GM19397 (cell line): ENCODE measurements at regions not wholly inside any gene's neighbourhood (a gene's known extent, or its start where the extent isn't known, plus 50 kb on each side); places are given as distances from the start of the nearest gene placed in this dataset.

Experiments used
- ATAC-seq: cut with Tn5 transposase; IDR thresholded peaks from one replicate; pipeline ENCODE4 v1.9.1; 2021; ENCODE audit warnings: mild to moderate bottlenecking, moderate library complexity; ENCODE audit not compliant: unreplicated experiment

- no peak for ATAC-seq
Observed at GRCh38 chr4:181582595-181582994, 660.6 kb upstream of the TENM3 start.

DNA sequence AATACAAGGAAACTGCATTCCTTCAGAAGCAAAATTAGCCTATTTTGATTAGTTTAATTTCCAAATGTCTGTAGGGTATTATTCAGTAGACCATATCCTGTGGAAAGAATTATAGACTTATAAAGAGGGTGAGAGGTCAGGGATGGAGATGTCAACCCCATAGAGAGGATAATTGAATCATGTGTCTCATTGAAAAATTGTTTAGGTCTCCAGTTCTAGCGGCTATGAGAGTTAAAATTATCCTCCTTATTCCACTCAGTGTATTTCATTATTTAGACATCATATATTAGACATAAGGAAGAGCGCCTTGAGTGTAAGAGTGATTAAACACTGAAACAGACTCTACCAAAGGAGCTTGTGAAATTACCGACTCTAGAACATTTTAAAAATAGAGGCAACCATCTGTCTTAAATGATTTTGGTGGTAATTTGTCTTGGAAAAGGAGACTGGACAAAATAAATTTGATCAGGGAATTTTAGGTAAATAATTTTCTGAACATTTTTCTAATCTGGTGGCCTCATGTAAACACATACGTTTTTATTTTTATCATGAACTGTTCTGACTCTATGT lies 654.4 kb upstream of the TENM3 start:
- no peak for ATAC-seq

DNA sequence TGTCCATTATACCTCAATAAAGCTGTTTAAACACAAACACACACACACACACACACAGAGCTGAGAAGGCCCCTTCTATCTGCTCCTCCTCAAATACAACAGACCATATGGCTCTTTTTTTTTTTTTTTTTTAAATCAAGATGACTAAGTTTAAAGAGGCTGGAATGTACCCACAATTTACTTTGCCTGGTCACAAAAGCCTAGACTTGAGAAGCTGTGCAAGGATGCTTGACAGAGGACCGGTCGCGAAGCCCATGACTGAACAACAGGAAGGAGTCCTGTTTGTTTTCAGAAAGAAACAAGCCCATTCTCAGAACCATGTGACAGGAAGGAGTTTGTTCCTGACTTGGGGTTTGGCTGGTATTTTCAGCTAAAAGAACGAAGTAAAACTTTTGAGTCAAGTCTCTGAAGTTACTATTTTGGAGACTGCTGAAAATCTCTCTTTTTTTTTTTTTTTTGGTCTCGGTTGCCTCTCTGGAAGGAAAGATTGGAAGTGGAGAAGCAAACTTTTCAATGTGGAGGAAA lies 650.9 kb upstream of the TENM3 start:
- no peak for ATAC-seq

- no peak for ATAC-seq
Observed at GRCh38 chr4:181593703-181594102, 649.5 kb upstream of the TENM3 start.

- no peak for ATAC-seq
Observed at GRCh38 chr4:181594188-181594587, 649.0 kb upstream of the TENM3 start.

GRCh38 chr4:181595716-181596115 lies 647.5 kb upstream of the TENM3 start:
- ATAC-seq = no peak

DNA sequence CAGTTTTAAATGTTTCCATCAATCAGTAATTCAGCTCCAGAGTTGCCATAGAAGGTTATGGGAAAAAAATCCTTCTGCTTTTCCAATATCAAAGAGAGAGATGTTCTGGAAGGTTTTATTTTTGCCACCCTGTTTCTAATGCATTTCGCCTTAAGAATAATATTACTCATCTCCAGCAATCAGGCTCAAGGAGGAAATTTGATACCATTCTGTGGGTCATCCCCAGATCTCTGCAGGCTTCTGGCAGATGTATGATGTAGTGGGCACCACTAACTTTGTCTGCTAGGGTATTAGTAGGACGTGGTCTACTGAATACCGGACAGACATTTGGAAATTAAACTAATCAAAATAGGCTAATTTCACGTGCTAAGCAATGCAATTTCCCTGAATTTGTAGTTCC lies 645.4 kb upstream of the TENM3 start:
- ATAC-seq = no peak

DNA sequence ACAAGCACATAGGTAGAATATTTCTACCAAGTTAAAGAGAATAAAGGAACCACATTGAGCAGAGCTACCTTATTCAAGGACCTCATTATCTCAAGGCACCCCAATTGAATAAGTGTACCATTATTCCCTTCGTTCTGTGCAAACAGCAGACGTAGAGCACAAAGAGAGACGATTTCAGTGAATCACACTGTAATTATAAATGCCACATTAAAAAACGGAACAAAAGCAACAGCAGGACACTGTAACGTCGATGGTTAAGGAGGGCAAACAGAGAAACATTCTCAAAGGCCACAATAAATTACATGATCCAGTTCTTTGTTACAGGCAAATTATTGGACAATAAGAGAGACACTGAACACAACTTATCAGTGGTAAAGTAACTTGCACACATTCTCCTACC lies 644.1 kb upstream of the TENM3 start:
- ATAC-seq = no peak

DNA sequence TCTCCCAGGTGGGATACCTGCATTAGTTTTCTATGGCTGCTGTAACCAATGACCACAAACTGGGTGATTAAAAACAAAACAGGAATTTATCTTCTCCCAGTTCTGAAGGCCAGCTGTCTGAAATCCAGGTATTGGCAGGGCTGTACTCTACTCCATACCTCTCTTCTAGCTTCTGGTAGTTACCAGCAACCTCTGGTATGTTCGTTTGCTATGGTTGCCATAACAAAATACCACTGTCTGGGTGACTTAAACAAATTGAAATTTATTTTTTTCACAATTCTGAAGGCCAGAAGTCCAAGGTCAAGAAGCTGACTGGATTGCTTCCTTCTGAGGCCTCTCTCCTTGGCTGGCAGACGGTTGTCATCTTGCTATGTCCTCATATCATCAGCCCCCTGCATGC lies 642.1 kb upstream of the TENM3 start:
- ATAC-seq = no peak

DNA sequence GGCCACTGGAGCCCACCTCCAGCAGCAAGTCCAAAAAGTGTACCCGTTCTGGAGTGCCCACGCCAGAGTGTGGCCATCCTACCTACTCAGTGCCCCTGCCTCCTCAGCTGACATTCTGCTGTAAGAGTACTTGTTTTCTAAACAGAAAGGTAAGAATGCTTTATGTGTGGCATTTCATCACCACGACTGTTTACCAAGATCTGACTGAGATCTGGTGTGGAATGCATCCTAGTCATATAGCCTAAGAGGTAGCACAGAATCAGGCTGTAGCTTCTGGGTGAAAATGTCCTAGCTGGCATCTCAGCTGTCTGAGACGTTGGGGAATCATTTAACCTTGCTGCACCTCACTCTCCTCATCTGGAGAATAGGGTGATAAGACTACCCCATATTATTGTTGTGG lies 638.7 kb upstream of the TENM3 start:
- ATAC-seq = no peak

GRCh38 chr4:181606300-181606699 lies 636.9 kb upstream of the TENM3 start:
- no peak for ATAC-seq

DNA sequence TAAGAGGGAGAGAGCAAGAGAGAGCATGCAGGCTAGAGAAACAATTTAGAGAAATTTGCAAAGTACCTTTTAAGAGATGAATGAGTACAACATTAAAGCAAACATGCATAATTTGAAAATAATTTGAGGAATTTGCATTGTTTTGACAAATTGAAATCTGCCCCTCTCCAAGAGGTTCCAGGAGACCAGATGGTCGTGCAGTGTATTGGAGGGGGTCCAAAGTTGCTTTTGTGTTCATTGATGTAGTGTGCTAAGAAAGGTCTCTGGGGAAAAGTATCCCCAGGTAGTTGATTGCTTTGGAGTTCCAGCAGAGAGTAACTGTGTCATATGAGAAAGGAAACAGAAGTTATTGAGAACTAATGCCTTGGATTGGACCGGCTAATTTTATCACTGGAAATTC lies 635.0 kb upstream of the TENM3 start:
- ATAC-seq = no peak

DNA sequence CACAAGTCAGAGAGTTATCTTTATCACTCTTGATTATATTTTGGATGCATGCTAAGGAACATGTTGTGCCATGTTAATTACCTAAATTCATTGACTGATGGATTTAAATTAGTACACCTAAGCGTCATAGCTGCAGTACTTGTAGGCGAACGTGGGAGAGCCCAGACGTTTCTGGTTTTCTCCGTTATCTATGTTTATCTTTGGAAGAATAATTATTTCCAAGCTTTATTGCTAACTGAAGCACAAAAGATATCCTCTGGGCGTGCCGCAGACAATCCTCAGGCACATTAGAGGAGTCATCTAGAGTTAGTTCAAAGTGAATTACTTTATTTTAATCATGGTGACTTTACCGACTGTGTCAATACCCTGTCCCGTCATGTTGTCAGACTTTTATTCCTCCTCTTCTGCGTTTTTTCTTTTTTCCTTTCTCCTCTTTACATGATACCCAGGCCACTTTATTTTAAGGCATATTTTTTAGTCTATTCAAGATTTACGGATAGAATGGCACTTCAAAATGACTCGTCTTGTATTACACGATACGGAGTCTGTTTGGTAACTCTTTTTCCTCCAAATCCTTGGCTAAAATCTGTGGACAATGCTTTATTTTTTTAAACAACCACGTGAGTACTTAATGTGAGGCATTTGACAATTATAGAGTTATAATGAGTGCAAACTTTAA lies 632.0 kb upstream of the TENM3 start:
- ATAC-seq = no peak

DNA sequence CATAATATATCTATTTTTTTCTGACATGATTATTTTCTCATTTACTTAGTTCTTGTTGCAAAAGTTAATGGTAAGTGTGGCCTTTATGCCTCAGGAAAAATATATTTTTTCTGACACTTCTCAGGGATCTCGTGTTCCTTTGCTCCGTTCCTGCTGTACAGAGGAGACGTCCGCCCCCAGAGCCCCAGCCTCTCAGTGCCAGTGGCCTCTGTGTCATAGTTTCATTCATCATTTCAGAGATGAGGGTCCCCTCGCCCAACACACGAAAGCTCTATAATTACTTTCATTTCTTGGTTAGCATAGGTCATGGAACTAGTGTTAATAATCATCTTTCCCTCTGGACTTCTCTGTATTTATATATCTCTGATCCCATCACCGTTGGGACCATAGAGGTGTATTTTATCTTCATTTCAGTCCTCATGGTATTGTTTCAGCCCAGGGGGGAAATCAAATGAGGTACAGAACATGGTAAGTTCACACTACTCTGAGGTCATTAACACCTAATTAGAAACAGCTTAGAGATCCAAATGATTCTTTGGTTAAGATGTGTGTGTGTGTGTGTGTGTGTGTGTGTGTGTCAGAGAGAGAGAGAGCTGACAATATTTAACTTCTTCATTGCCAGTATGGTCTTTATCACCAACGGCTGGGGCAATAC lies 631.1 kb upstream of the TENM3 start:
- no peak for ATAC-seq

GRCh38 chr4:181613200-181613599 lies 630.0 kb upstream of the TENM3 start:
- ATAC-seq = no peak

DNA sequence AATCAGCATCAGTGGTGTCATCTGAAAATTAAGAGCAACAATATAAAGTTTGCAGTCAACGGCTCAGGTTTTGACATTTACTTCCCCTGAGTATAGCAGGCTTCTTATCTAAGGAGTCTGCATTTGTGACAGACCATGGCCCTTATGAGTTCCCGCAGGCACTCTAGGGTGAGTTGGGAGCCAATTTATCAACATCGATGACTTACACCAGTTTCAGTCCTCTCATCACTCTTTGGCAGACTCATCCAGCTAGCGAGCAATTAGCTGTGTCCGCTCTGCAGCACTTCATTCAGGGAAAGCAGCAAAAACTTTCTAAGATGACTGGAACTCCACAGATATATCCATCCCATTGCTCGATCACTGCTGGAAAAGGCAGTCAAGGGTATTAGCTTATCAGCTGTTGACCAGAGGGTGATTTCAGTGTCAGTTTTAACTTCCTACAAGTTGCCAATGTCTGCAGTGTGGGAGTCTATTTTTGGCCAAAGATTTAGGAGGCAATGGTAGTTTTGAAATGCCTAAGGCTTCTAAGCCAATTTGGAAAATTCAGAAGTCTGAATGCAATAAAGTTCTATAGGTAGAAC lies 625.1 kb upstream of the TENM3 start:
- no peak for ATAC-seq

- ATAC-seq = no peak
Observed at GRCh38 chr4:181618896-181619295, 624.3 kb upstream of the TENM3 start.

DNA sequence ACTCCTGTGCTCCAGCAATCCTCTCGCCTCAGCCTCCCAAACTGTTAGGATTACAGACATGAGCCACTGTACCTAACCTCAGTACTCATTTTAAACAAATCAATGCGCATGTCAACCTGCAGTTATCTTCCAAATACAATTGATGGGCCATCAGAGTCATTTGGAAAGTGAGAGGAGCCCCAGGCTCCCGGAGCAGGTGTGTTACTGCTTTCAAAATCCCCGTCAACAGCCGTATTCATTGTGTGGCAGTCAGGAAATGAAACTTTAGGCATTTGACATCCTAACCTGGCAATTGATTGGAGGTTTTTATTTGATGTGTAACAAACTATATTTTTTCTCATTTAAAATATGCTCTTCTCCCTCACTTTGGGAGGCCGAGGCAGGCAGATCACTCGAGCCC lies 623.6 kb upstream of the TENM3 start:
- ATAC-seq = no peak

- no peak for ATAC-seq
Observed at GRCh38 chr4:181637186-181638105, 605.8 kb upstream of the TENM3 start.

- no peak for ATAC-seq
Observed at GRCh38 chr4:181643466-181643865, 599.7 kb upstream of the TENM3 start.

DNA sequence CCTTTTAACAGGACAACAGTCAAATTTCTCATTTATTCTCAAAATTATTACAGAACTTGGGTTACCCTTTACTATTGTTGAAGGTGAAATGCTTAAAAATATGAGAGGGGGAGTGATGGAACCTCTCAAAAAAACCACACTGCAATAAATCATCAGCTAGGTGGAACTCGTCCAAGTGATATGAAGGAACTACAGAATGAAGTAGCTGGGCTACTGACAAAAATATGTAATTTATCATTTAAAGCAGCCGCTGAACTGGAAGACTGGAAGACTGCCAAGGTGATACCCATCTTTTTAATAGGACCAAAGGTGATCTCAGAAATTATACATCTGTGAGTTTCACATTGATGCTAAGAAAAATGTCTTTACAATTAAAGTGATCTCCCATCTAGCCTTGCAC lies 597.7 kb upstream of the TENM3 start:
- no peak for ATAC-seq
